Spleen (tissue), 7 donors: ENCODE measurements at regions not wholly inside any gene's neighbourhood (a gene's known extent, or its start where the extent isn't known, plus 50 kb on each side); places are given as distances from the start of the nearest gene placed in this dataset.

Source experiments
- POLR2A ChIP-seq, 3 donors: fragments of 450-650 bp; IDR thresholded peaks; one replicate each; pipeline ENCODE4 v1.5.1; 2017; ENCODE audit warnings: antibody characterized with exemption in 3 of 3, mild to moderate bottlenecking in 1 of 3
- POLR2AphosphoS5 ChIP-seq, 3 donors: sonication (generic); formaldehyde crosslinking; IDR thresholded peaks; one replicate each; pipeline ENCODE4 v1.5.1; 2017; ENCODE audit warnings: antibody characterized with exemption in 3 of 3
- TF ChIP-seq, protein P1 (sequence below), 11 experiments: fragments of 200-600 bp in 7 of 11; fragments of 450-650 bp in 4 of 11; sonication (generic) in 4 of 11; IDR thresholded peaks in 8 of 11; conservative IDR thresholded peaks in 3 of 11; 1 replicate in 7 of 11; 2 replicates in 4 of 11; pipeline versions ENCODE4 v1.4.0 to v1.8.0; 2016 to 2021; ENCODE audit warnings: antibody characterized with exemption in 11 of 11, inconsistent platforms in 4 of 11, mild to moderate bottlenecking in 1 of 11
- donor health status: DM: no; HTN: no; CAD: no; lungs with moderate emphysema.
- donor health status: DM: no; HTN: no; CAD: no.
- donor health status: DM: no; HTN: no; CAD: no.

DNA sequence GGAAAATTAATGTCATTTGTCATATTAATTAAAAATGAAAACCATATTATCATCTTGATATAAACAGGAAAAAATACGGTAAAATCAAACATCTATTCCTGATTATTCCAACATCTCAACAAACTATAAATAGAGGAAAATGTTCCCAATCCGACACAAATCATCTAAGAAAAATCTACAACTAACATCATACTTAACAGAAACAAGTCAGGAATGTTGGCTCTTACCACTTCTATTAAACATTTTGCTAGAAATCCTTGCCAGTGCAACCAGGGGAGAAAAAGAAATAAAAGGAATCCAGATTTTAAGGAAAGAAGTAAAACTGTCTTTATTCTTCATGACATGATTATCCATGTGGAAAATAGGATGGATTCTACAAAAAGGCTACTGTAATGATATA, 77.0 kb upstream of the IRF2BP2 start:
- TF ChIP-seq, protein P1, sequence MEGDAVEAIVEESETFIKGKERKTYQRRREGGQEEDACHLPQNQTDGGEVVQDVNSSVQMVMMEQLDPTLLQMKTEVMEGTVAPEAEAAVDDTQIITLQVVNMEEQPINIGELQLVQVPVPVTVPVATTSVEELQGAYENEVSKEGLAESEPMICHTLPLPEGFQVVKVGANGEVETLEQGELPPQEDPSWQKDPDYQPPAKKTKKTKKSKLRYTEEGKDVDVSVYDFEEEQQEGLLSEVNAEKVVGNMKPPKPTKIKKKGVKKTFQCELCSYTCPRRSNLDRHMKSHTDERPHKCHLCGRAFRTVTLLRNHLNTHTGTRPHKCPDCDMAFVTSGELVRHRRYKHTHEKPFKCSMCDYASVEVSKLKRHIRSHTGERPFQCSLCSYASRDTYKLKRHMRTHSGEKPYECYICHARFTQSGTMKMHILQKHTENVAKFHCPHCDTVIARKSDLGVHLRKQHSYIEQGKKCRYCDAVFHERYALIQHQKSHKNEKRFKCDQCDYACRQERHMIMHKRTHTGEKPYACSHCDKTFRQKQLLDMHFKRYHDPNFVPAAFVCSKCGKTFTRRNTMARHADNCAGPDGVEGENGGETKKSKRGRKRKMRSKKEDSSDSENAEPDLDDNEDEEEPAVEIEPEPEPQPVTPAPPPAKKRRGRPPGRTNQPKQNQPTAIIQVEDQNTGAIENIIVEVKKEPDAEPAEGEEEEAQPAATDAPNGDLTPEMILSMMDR (IDR thresholded peaks at IDR 0.05 in 8 of 11, conservative IDR thresholded peaks at IDR 0.05 in 3 of 11), result no peak
- TF ChIP-seq POLR2AphosphoS5 (IDR thresholded peaks at IDR 0.05), result no peak
- no peak for TF ChIP-seq POLR2A (IDR thresholded peaks at IDR 0.05)
